Endometrium (tissue), 2 donors: ENCODE measurements at regions not wholly inside any gene's neighbourhood (a gene's known extent, or its start where the extent isn't known, plus 50 kb on each side); places are given as distances from the start of the nearest gene placed in this dataset.
"Not testable (repeated sequence)": the region's sequence is repeated elsewhere in the genome, so short reads cannot be mapped to it uniquely, and the experiment has no call there.

Source experiments
- FAIRE-seq: peaks from 2 replicates; lab custom pipeline; 2012; peaks lifted over from hg19 to GRCh38; lab: Jason Lieb, UNC
- donor health status: control.
- donor health status: control.

DNA sequence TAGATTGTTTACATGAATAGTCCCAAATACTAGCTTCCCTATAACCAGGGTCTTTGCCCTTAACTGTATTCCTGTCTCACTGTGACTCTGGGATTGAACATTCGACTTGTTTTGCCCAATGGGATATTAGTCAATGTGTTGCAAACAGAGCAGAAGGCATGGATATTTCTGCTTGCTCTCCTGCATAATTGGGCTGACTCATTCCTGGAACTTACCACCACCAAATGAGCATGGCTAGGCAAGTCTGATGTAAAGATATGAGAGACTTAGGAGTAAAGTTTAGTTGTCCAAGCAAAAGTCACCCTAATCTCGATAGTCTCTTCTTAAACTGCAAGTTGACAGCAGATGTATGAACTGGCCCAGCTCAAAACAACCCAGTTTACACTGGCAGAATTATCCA is 273.5 kb upstream of the CCNG1 start:
- no peak for FAIRE-seq

- FAIRE-seq, result no peak
These were observed 272.1 kb upstream of the CCNG1 start for GRCh38 chr5:163165277-163165676.

- not testable (repeated sequence) for FAIRE-seq
These were observed 267.2 kb upstream of the CCNG1 start for GRCh38 chr5:163170161-163170560.

GRCh38 chr5:163172540-163173338 is 264.7 kb upstream of the CCNG1 start:
- no peak for FAIRE-seq

GRCh38 chr5:163177971-163178370 is 259.4 kb upstream of the CCNG1 start:
- FAIRE-seq, result no peak

GRCh38 chr5:163185315-163185714 is 252.1 kb upstream of the CCNG1 start:
- no peak for FAIRE-seq

GRCh38 chr5:163189023-163189553 is 248.3 kb upstream of the CCNG1 start:
- FAIRE-seq, result no peak

GRCh38 chr5:163190283-163190682 is 247.1 kb upstream of the CCNG1 start:
- FAIRE-seq, result no peak

GRCh38 chr5:163190784-163191183 is 246.6 kb upstream of the CCNG1 start:
- FAIRE-seq, result no peak

DNA sequence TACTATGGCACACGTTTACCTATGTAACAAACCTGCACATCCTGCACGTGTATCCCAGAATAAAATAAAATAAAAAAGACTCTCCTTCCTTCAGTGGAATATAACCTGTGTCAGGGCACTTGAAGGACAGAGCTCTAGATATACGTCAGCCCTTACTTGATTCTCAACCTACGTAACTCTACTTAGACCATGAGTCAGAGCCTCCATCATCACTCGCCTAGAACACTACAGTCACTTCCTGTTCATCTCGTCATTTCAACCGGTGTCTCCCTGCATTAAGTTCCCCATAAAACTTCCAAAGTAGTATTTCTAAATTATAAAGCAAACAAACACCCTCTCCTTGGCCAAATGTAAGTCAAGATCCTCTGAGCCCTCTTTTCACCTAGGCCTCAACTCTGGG is 243.5 kb upstream of the CCNG1 start:
- no peak for FAIRE-seq

- FAIRE-seq, result no peak
These were observed 231.8 kb upstream of the CCNG1 start for GRCh38 chr5:163205645-163206044.

GRCh38 chr5:163221581-163221980 is 215.8 kb upstream of the CCNG1 start:
- no peak for FAIRE-seq

DNA sequence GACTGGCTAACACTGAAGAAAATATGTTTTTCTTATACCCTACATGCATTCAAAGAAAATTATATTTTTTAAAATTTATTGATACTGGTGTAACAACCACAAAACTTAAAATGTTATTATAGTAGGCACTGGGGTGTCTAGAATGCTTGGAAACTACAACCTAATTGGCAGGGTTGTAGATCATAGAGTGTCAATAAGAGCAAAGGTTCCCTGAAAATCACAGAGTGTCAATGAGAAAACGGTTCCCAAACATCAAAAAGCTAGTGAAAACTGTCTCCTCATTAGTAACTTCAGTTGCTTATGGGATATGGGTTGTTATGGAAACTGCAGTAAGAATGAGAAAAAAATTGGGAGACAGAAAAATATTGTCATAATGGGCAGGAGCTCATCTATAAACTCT is 214.4 kb upstream of the CCNG1 start:
- no peak for FAIRE-seq

GRCh38 chr5:163244445-163244987 is 192.9 kb upstream of the CCNG1 start:
- no peak for FAIRE-seq

- FAIRE-seq, result no peak
These were observed 191.8 kb upstream of the CCNG1 start for GRCh38 chr5:163245584-163245983.

- no peak for FAIRE-seq
These were observed 189.1 kb upstream of the CCNG1 start for GRCh38 chr5:163248333-163248732.

DNA sequence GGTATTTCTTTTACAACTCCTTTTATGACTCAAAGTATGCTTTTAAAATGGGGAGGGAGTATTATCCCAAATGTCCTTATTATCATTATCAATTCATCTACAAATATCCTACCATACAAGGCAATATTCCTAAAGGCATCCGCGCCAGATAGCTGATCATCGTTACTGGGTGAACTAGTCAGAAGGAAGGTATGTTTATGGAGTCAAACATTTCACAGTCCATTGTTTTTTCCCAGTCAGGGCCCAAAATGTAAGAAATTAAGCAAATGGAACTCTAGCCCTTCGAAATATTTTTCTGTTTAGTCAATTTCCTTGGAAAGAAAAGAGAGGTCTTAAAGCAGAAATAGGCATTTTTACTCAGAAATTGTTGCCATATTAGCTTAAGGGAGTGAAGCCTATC is 188.5 kb upstream of the CCNG1 start:
- no peak for FAIRE-seq

- FAIRE-seq, result no peak
These were observed 184.4 kb upstream of the CCNG1 start for GRCh38 chr5:163252950-163253349.

DNA sequence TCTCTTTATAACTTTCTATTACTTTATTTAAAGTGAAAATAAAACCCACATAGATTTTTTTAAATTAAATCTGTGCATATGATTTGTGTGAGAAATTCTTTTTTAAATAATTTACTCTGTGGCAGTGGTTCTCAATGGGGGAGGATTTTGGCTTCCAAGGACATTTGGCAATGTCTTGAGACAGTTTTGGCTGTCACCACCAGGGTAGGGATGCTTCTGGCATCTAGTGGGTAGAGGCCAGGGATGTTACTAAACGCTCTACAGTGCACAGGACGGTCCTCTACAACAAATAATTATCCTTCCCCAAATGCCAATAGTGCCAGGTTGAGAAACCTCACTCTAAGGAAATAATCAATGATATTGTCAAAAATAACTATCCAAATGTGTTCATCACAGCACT is 177.9 kb upstream of the CCNG1 start:
- no peak for FAIRE-seq

- no peak for FAIRE-seq
These were observed 176.9 kb upstream of the CCNG1 start for GRCh38 chr5:163260471-163260870.

DNA sequence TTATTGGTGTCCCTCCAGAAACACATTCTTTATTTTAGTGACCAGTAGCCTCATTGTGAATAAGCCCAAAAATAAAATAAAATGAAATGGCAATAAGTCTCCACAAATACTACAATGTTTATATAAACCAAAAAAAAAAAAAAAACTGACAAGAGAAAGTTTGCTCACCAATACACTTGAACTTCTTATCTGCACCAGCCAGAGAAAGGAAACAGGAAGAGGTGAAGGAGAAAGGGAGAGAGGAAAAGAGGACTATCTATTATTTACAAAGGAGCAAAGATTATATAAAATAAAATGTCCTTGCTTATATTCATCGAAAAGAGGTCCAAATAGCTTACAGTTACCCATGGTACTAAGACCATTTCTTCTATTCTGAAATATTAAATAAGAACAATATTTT is 176.4 kb upstream of the CCNG1 start:
- no peak for FAIRE-seq

DNA sequence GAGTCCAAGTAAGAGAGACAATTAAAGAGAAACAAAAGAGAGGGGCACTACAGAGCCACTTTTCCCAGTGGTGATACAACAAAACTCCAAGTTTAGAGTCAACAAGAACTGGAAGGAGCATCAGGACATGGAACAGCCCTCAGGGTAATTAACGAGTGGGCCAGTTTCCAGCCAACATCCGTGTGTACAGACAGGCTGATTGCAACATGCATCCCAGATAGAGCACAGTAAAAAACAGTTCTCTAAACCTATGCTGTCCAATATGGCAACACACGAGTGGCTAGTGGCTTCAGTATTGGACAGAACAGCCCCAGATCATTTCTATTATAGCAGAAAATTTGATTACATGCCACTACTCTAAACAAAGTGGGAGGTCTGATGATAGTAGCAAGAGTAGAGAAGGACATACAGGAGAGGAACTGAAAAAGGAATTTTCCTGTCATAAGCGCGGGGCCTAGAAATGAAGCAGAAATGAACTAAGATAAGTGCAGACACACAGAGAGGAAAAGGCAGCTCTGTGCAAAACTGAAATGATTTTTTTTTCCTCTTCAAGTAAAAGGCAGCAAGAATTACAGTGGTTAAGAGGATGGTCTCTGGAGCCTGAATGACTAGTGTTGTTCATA is 175.6 kb upstream of the CCNG1 start:
- no peak for FAIRE-seq

DNA sequence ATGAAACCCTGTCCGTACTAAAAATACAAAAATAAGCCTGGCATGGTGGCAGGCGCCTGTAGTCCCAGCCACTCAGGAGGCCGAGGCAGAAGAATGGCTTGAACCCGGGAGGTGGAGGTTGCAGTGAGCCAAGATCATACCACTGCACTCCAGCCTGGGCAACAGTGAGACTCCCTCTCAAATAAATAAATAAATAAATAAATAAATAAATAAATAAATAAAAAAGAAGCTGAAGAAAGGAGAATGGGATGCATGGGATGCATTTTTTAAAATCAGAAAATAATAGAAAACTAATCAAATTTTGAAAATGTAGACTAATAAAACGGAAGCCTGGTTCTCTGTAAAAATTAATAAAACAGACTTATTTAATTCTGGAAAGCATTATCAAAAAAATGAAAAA is 171.1 kb upstream of the CCNG1 start:
- FAIRE-seq, result not testable (repeated sequence)
